Liver (tissue), 8 donors: ENCODE measurements at regions not wholly inside any gene's neighbourhood (a gene's known extent, or its start where the extent isn't known, plus 50 kb on each side); places are given as distances from the start of the nearest gene placed in this dataset.

Source experiments
- DNase-seq: peaks from one replicate; pipeline ENCODE4 v3.0.0-alpha.2; 2017; ENCODE audit warnings: low spot score
- H3K27ac ChIP-seq, 2 donors: one replicate each; pipeline ENCODE4 v1.7.0; 2013; ENCODE audit warnings: inconsistent platforms in 2 of 2, low read length in 2 of 2, control low read depth in 1 of 2, low read depth in 1 of 2, mild to moderate bottlenecking in 1 of 2
- H3K27me3 ChIP-seq, 4 donors: one replicate each; pipeline versions ENCODE4 v1.6.1 to v1.7.0; 2013; ENCODE audit warnings: low read length in 3 of 4, inconsistent platforms in 1 of 4, mild to moderate bottlenecking in 1 of 4, moderate library complexity in 1 of 4; ENCODE audit not compliant: control insufficient read depth in 4 of 4, insufficient read depth in 4 of 4
- H3K36me3 ChIP-seq, 4 donors: one replicate each; pipeline versions ENCODE4 v1.6.1 to v1.7.0; 2013; ENCODE audit warnings: low read length in 3 of 4, mild to moderate bottlenecking in 3 of 4, low read depth in 1 of 4, moderate library complexity in 1 of 4; ENCODE audit not compliant: control insufficient read depth in 4 of 4, insufficient read depth in 3 of 4
- H3K4me1 ChIP-seq, 4 donors: one replicate each; pipeline versions ENCODE4 v1.6.1 to v1.7.0; 2013; ENCODE audit warnings: low read length in 3 of 4, mild to moderate bottlenecking in 3 of 4, moderate library complexity in 1 of 4; ENCODE audit not compliant: control insufficient read depth in 4 of 4, insufficient read depth in 4 of 4
- H3K4me3 ChIP-seq, 3 donors: one replicate each; pipeline versions ENCODE4 v1.6.1 to v1.7.0; 2013; ENCODE audit warnings: low read length in 3 of 3, control low read depth in 1 of 3, low read depth in 1 of 3, mild to moderate bottlenecking in 1 of 3
- H3K9ac ChIP-seq, 2 donors: one replicate each; pipeline ENCODE4 v1.7.0; 2013; ENCODE audit warnings: low read length in 2 of 2, mild to moderate bottlenecking in 2 of 2, moderate library complexity in 2 of 2, control low read depth in 1 of 2, low read depth in 1 of 2
- H3K9me3 ChIP-seq, 4 donors: one replicate each; pipeline versions ENCODE4 v1.6.1 to v1.7.0; 2013; ENCODE audit warnings: low read length in 3 of 4; ENCODE audit not compliant: control insufficient read depth in 4 of 4
- ATF3 ChIP-seq: IDR thresholded peaks from 2 replicates; pipeline ENCODE4 v1.6.1; 2016; ENCODE audit warnings: antibody characterized with exemption
- CTCF ChIP-seq: fragments of 150-350 bp; IDR thresholded peaks from 2 replicates; pipeline ENCODE4 v1.5.1; 2017; ENCODE audit warnings: improper control_type of control experiment, low read depth, low read length; ENCODE audit not compliant: missing input control
- EGR1 ChIP-seq, 2 donors: IDR thresholded peaks; 2 replicates each; pipeline ENCODE4 v1.6.1; 2016 to 2018; ENCODE audit warnings: antibody characterized with exemption in 2 of 2, low read depth in 2 of 2
- FOXA1 ChIP-seq: IDR thresholded peaks from 2 replicates; pipeline ENCODE4 v1.6.1; 2016; ENCODE audit warnings: antibody characterized with exemption
- GABPA ChIP-seq, 2 donors: IDR thresholded peaks in 1 of 2; conservative IDR thresholded peaks in 1 of 2; 2 replicates each; pipeline ENCODE4 v1.6.1; 2016; ENCODE audit warnings: antibody characterized with exemption in 2 of 2, mild to moderate bottlenecking in 1 of 2, moderate library complexity in 1 of 2
- HNF4A ChIP-seq, 2 donors: conservative IDR thresholded peaks; 2 replicates each; pipeline ENCODE4 v1.6.1; 2016; ENCODE audit warnings: antibody characterized with exemption in 2 of 2, mild to moderate bottlenecking in 2 of 2
- HNF4G ChIP-seq: IDR thresholded peaks from 2 replicates; pipeline ENCODE4 v1.6.1; 2016; ENCODE audit warnings: antibody characterized with exemption
- JUND ChIP-seq, 2 donors: IDR thresholded peaks; 2 replicates each; pipeline ENCODE4 v1.6.1; 2016; ENCODE audit warnings: antibody characterized with exemption in 2 of 2
- NR2F2 ChIP-seq: IDR thresholded peaks from 2 replicates; pipeline ENCODE4 v1.6.1; 2016; ENCODE audit warnings: antibody characterized with exemption
- RAD21 ChIP-seq, 2 donors: IDR thresholded peaks; 2 replicates each; pipeline ENCODE4 v1.6.1; 2016; ENCODE audit warnings: antibody characterized with exemption in 2 of 2, mild to moderate bottlenecking in 2 of 2
- REST ChIP-seq: IDR thresholded peaks from 2 replicates; pipeline ENCODE4 v1.6.1; 2016; ENCODE audit warnings: antibody characterized with exemption, mild to moderate bottlenecking
- RXRA ChIP-seq, 2 donors: IDR thresholded peaks; 2 replicates each; pipeline ENCODE4 v1.6.1; 2017 to 2018; ENCODE audit warnings: antibody characterized with exemption in 2 of 2, mild to moderate bottlenecking in 1 of 2
- SP1 ChIP-seq: IDR thresholded peaks from 2 replicates; pipeline ENCODE4 v1.6.1; 2018; ENCODE audit warnings: antibody characterized with exemption, mild to moderate bottlenecking
- TAF1 ChIP-seq: conservative IDR thresholded peaks from 2 replicates; pipeline ENCODE4 v1.6.1; 2016; ENCODE audit warnings: antibody characterized with exemption, mild to moderate bottlenecking
- YY1 ChIP-seq: IDR thresholded peaks from 2 replicates; pipeline ENCODE4 v1.6.1; 2016; ENCODE audit warnings: antibody characterized with exemption, mild to moderate bottlenecking
- ZBTB33 ChIP-seq: IDR thresholded peaks from 2 replicates; pipeline ENCODE4 v1.6.1; 2016; ENCODE audit warnings: antibody characterized with exemption
- WGBS: extraction: QIAGEN DNeasy Blood & Tissue Kit; methylation state at CpG from one replicate; pipeline ENCODE4 v1.1.7; 2013; 5-methylcytosine and 5-hydroxymethylcytosine counted together
- donor health status: healthy.
- donor health status: healthy.
- donor health status: healthy.
- donor health status: healthy.
- donor health status: healthy.

DNA sequence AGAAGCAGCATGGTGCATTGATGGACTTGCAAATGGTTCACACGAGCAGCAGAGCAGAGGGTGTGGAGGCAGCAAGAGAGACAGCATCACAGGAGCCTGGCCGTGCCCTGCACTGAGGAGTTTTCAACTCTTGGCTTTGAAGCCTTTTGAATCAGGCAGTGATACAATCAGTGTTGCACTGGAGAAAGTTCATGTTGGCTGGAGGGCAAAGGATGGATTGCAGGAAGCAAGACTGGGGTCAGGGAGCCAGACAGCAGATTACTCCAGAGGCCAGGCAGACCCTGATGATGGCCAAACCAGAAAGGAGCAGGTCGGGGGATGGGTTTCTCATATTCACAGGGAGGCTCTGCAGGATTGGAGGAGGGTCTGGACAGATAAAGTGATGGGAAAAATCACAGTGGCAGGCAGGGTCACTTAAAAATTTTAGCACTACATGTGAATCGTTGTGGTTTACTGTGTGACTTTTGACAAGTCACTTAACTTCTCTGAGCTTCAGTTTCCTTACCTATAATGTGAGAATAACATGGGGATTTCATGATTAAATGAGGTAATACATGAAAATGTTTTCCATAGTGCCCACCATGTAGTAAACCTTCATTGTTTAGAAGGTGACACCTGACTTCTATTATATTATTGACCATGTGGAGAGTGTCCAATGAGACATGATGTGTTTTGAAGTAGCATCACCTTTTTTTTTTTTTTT lies 125.3 kb downstream of the SALL1 start:
- no peak for DNase-seq
- H3K4me3 ChIP-seq, result no peak overlapping the region
- 74% methylated on average over 4 of the region's 4 CpGs for WGBS
- H3K27ac ChIP-seq, result no peak overlapping the region
- no peak for TF ChIP-seq FOXA1
- no peak for TF ChIP-seq ATF3
- TF ChIP-seq CTCF, result no peak
- no peak for TF ChIP-seq ZBTB33
- no peak for TF ChIP-seq YY1
- no peak for TF ChIP-seq JUND (IDR thresholded peaks at IDR 0.05)
- TF ChIP-seq HNF4G, result no peak
- no peak for TF ChIP-seq SP1
- no peak for TF ChIP-seq RXRA (IDR thresholded peaks at IDR 0.05)
- TF ChIP-seq RAD21 (IDR thresholded peaks at IDR 0.05), result no peak
- TF ChIP-seq TAF1, result no peak
- TF ChIP-seq HNF4A (conservative IDR thresholded peaks at IDR 0.05), result no peak
- no peak for TF ChIP-seq REST
- TF ChIP-seq NR2F2, result no peak
- H3K36me3 ChIP-seq, result no peaks in the 10 kb centered on the region
- H3K27me3 ChIP-seq, result no peaks in the 10 kb centered on the region
- no peaks in the 10 kb centered on the region for H3K9me3 ChIP-seq
- H3K4me1 ChIP-seq, result no peaks in the 10 kb centered on the region
- H3K9ac ChIP-seq, result no peak overlapping the region

DNA sequence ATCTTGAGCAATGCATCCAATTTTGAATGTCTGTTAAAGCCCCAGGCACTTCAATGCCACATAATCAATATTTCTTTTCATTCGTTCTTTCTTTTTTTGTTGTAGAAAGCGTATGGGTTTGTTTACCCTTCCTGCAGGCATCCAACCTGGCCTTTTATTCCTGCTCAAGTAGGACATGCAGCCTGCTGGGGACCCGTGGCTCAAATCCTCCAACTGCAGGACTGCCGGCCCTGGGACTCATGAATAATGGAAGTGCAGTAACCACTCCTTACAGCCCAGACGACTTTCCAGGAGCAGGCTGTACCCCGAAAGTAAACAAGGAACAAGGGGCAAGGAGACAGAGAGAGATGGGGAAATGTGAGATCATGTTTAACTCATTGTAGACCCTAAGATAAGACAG lies 126.4 kb downstream of the SALL1 start:
- 78% methylated on average over 6 of the region's 6 CpGs for WGBS
- no peak for DNase-seq
- no peak for TF ChIP-seq RAD21 (IDR thresholded peaks at IDR 0.05)
- no peak for TF ChIP-seq RXRA (IDR thresholded peaks at IDR 0.05)
- TF ChIP-seq GABPA (IDR thresholded peaks at IDR 0.05 in 1 of 2, conservative IDR thresholded peaks at IDR 0.05 in 1 of 2), result no peak
- no peak for TF ChIP-seq ZBTB33
- no peak for TF ChIP-seq JUND (IDR thresholded peaks at IDR 0.05)
- TF ChIP-seq EGR1 (IDR thresholded peaks at IDR 0.05; ENCODE audit: low read depth in 2 of 2), result no peak
- no peak for TF ChIP-seq SP1
- TF ChIP-seq HNF4A (conservative IDR thresholded peaks at IDR 0.05), result no peak
- no peak for TF ChIP-seq HNF4G
- no peak overlapping the region for H3K4me3 ChIP-seq
- H3K27ac ChIP-seq, result no peak overlapping the region
- no peak overlapping the region for H3K9ac ChIP-seq
- H3K4me1 ChIP-seq, result no peaks in the 10 kb centered on the region
- no peaks in the 10 kb centered on the region for H3K36me3 ChIP-seq
- no peaks in the 10 kb centered on the region for H3K9me3 ChIP-seq
- H3K27me3 ChIP-seq, result no peaks in the 10 kb centered on the region
